ENCODE measurements at regions not wholly inside any gene's neighbourhood (a gene's known extent, or its start where the extent isn't known, plus 50 kb on each side); places are given as distances from the start of the nearest gene placed in this dataset.

GRCh38 chr6:135578976-135579375 lies 81.4 kb upstream of the AHI1 start:
- Mint-ChIP-seq H3K27me3 (ENCODE audit: unreplicated experiment) (peaks cover 21% of the 10 kb centered on the region), H3K4me1 (ENCODE audit: unreplicated experiment) (no peaks in the 10 kb centered on the region), H3K9me3 (ENCODE audit: unreplicated experiment) (no peaks in the 10 kb centered on the region), H3K4me3 (ENCODE audit: unreplicated experiment) (no peak overlapping the region), H3K27ac (ENCODE audit: unreplicated experiment) (no peak overlapping the region), H3K36me3 (ENCODE audit: unreplicated experiment) (no peaks in the 10 kb centered on the region)
- TF ChIP-seq, protein P1, sequence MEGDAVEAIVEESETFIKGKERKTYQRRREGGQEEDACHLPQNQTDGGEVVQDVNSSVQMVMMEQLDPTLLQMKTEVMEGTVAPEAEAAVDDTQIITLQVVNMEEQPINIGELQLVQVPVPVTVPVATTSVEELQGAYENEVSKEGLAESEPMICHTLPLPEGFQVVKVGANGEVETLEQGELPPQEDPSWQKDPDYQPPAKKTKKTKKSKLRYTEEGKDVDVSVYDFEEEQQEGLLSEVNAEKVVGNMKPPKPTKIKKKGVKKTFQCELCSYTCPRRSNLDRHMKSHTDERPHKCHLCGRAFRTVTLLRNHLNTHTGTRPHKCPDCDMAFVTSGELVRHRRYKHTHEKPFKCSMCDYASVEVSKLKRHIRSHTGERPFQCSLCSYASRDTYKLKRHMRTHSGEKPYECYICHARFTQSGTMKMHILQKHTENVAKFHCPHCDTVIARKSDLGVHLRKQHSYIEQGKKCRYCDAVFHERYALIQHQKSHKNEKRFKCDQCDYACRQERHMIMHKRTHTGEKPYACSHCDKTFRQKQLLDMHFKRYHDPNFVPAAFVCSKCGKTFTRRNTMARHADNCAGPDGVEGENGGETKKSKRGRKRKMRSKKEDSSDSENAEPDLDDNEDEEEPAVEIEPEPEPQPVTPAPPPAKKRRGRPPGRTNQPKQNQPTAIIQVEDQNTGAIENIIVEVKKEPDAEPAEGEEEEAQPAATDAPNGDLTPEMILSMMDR (IDR thresholded peaks at IDR 0.05), result no peak
- no peak for DNase-seq (ENCODE audit: extremely low spot score, unreplicated experiment)

- Mint-ChIP-seq H3K27ac (ENCODE audit: unreplicated experiment) (no peak overlapping the region), H3K4me1 (ENCODE audit: unreplicated experiment) (no peaks in the 10 kb centered on the region), H3K9me3 (ENCODE audit: unreplicated experiment) (no peaks in the 10 kb centered on the region), H3K27me3 (ENCODE audit: unreplicated experiment) (peaks cover 18% of the 10 kb centered on the region), H3K36me3 (ENCODE audit: unreplicated experiment) (no peaks in the 10 kb centered on the region), H3K4me3 (ENCODE audit: unreplicated experiment) (no peak overlapping the region)
- DNase-seq (ENCODE audit: extremely low spot score, unreplicated experiment), result no peak
- TF ChIP-seq, protein P1 (IDR thresholded peaks at IDR 0.05), result no peak
Measured at GRCh38 chr6:135581211-135581610, 83.7 kb upstream of the AHI1 start.

DNA sequence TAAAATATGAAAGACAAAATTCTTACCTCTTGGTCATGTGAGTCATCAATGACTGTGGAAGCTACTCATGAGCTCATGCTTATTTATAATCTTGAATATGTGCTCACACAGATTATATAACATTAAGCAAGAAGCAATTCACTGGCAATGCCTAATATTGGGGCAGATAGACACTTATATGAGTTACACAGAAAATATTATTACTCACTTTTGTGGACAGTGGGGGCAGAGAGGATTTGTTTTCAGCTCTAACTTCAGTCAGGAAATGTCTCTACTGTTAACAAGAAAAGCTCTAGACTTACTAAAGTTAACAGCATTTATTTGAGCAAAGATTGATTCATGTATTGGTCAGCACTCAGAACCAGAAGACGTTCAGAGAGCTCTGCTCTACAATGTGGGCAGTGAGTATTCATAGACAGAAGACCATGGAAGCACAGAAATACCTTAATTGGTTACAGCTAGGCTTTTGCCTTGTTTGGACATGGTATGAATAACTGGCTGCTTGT lies 85.8 kb upstream of the AHI1 start:
- Mint-ChIP-seq H3K4me1 (ENCODE audit: unreplicated experiment) (no peaks in the 10 kb centered on the region), H3K4me3 (ENCODE audit: unreplicated experiment) (no peak overlapping the region), H3K27me3 (ENCODE audit: unreplicated experiment) (peaks cover 2% of the 10 kb centered on the region), H3K9me3 (ENCODE audit: unreplicated experiment) (no peaks in the 10 kb centered on the region), H3K27ac (ENCODE audit: unreplicated experiment) (no peak overlapping the region), H3K36me3 (ENCODE audit: unreplicated experiment) (no peaks in the 10 kb centered on the region)
- TF ChIP-seq, protein P1 (IDR thresholded peaks at IDR 0.05), result no peak
- no peak for DNase-seq (ENCODE audit: extremely low spot score, unreplicated experiment)

DNA sequence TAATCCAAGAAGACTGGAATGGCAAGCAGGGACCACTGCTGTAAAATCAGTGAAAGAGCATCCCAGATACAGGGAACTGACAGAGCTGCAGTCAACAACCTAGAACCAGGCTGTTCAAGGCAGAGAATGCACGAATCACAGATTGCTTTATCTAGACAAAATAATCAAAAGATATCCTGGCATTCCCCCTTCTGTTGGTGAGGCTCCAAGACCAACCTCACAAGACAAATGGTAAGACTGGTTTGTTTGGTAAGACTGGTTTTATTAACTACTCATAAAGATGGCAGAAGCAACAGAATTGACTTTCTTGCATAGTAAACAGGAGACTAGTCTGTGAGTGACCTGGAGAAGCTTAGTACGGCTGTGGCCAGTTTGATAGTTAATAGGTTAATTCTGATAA lies 88.8 kb upstream of the AHI1 start:
- Mint-ChIP-seq H3K27me3 (ENCODE audit: unreplicated experiment) (peaks cover 9% of the 10 kb centered on the region), H3K4me3 (ENCODE audit: unreplicated experiment) (no peak overlapping the region), H3K4me1 (ENCODE audit: unreplicated experiment) (no peaks in the 10 kb centered on the region), H3K9me3 (ENCODE audit: unreplicated experiment) (peaks cover 7% of the 10 kb centered on the region), H3K27ac (ENCODE audit: unreplicated experiment) (no peak overlapping the region), H3K36me3 (ENCODE audit: unreplicated experiment) (no peaks in the 10 kb centered on the region)
- no peak for DNase-seq (ENCODE audit: extremely low spot score, unreplicated experiment)
- TF ChIP-seq, protein P1 (IDR thresholded peaks at IDR 0.05), result no peak

- TF ChIP-seq, protein P1 (IDR thresholded peaks at IDR 0.05), result no peak
- peaks cover 7% of the 10 kb centered on the region for H3K9me3 Mint-ChIP-seq (ENCODE audit: unreplicated experiment)
- H3K27me3 Mint-ChIP-seq (ENCODE audit: unreplicated experiment), result peaks cover 9% of the 10 kb centered on the region
- H3K4me1 Mint-ChIP-seq (ENCODE audit: unreplicated experiment), result no peaks in the 10 kb centered on the region
- no peak overlapping the region for H3K4me3 Mint-ChIP-seq (ENCODE audit: unreplicated experiment)
- no peak for DNase-seq (ENCODE audit: extremely low spot score, unreplicated experiment)
- H3K27ac Mint-ChIP-seq (ENCODE audit: unreplicated experiment), result no peak overlapping the region
- no peaks in the 10 kb centered on the region for H3K36me3 Mint-ChIP-seq (ENCODE audit: unreplicated experiment)
Measured at GRCh38 chr6:135586844-135587243, 89.3 kb upstream of the AHI1 start.
